ENCODE measurements at regions not wholly inside any gene's neighbourhood (a gene's known extent, or its start where the extent isn't known, plus 50 kb on each side); places are given as distances from the start of the nearest gene placed in this dataset.

GRCh38 chr1:219686171-219686570, 73.3 kb upstream of the ZC3H11B start:
- no peak for TF ChIP-seq EZH2 (IDR thresholded peaks at IDR 0.05; ENCODE audit: insufficient read depth, poor library complexity, severe bottlenecking)
- TF ChIP-seq EZH2phosphoT487 (IDR thresholded peaks at IDR 0.05; ENCODE audit: insufficient read depth, low read depth) = no peak
